ENCODE measurements at regions not wholly inside any gene's neighbourhood (a gene's known extent, or its start where the extent isn't known, plus 50 kb on each side); places are given as distances from the start of the nearest gene placed in this dataset.

DNA sequence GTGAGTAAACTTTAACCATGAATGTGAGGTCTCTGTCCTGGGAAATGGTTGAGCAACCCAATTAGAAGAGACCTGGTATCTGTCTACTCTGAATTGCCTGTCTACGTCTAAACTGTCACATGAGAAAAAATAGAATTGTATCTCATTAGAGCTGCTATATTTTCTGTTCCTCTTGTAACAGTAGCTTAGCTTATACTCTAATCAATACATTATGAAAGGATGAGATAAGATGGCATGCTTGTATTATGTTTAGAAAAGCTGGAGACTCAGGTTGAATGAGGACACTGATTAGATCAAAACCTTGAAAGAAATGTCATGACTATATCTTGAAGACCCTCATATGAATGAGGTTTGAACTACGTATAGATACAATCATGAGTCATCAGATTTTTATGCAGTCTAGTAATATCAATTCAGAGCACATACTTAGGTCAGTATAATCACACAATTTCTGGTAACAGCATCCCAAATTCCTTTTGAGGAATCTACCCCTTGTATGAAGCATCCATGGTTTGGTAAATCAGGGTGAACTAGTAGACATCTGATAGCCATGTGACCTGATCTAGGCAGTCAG, 561.5 kb upstream of the CHORDC1 start:
- TF ChIP-seq, protein P1, sequence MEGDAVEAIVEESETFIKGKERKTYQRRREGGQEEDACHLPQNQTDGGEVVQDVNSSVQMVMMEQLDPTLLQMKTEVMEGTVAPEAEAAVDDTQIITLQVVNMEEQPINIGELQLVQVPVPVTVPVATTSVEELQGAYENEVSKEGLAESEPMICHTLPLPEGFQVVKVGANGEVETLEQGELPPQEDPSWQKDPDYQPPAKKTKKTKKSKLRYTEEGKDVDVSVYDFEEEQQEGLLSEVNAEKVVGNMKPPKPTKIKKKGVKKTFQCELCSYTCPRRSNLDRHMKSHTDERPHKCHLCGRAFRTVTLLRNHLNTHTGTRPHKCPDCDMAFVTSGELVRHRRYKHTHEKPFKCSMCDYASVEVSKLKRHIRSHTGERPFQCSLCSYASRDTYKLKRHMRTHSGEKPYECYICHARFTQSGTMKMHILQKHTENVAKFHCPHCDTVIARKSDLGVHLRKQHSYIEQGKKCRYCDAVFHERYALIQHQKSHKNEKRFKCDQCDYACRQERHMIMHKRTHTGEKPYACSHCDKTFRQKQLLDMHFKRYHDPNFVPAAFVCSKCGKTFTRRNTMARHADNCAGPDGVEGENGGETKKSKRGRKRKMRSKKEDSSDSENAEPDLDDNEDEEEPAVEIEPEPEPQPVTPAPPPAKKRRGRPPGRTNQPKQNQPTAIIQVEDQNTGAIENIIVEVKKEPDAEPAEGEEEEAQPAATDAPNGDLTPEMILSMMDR (IDR thresholded peaks at IDR 0.05 in 4 of 5, conservative IDR thresholded peaks at IDR 0.05 in 1 of 5), result no peak
- TF ChIP-seq POLR2A (IDR thresholded peaks at IDR 0.05), result no peak
